Esophagus squamous epithelium (tissue), 4 donors: ENCODE measurements at regions not wholly inside any gene's neighbourhood (a gene's known extent, or its start where the extent isn't known, plus 50 kb on each side); places are given as distances from the start of the nearest gene placed in this dataset.

Experiments
- POLR2A ChIP-seq, 4 donors: fragments of 450-650 bp; IDR thresholded peaks; one replicate each; pipeline ENCODE4 v1.6.1; 2017; ENCODE audit warnings: antibody characterized with exemption in 4 of 4, mild to moderate bottlenecking in 4 of 4, moderate library complexity in 3 of 4
- TF ChIP-seq, protein P1 (sequence below), 6 experiments: fragments of 450-650 bp in 4 of 6; fragments of 200-600 bp in 2 of 6; sonication (generic) in 2 of 6; IDR thresholded peaks; one replicate each; pipeline ENCODE4 v1.5.1; 2016 to 2019; ENCODE audit warnings: antibody characterized with exemption in 6 of 6, mild to moderate bottlenecking in 4 of 6, moderate library complexity in 4 of 6

DNA sequence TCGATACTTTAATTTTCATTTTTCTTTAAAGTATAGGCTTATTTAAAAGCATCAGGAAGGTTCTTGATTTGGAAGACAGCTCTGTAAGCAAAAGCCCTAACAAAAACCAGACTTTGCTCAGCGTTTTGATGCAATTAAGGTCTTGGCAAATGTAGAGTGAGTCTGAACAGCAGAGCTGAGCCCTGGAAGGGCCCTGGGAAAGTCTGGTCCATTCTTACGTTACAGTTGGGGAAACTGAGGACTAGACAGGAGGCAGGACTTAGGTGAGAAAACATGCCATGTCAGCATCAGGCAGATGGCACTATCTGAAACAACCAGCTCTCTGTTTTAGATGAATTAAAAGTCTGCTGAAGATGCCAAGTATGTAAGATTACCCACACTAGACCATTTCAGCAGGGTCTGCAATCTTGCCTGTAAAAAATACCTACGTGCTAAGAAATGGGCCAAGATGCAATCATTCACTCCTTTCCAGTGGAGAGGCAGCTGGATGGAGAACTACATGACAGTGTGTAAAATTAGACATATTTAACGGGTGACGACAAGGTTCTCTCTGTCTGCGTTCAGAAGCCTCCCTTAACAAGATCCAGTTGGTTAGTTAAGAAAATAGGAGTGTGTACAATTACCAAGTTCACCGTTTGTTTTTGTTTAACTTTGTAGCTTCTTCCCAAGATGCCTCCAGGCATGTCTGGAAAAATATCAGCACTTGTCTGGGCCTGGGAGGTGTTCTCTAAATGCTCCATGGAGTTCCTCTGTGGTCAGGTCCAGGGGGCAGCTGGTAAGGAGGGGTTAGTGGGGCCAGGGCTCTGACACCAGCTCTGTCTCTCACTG is 502.3 kb upstream of the ZMIZ1 start:
- TF ChIP-seq, protein P1, sequence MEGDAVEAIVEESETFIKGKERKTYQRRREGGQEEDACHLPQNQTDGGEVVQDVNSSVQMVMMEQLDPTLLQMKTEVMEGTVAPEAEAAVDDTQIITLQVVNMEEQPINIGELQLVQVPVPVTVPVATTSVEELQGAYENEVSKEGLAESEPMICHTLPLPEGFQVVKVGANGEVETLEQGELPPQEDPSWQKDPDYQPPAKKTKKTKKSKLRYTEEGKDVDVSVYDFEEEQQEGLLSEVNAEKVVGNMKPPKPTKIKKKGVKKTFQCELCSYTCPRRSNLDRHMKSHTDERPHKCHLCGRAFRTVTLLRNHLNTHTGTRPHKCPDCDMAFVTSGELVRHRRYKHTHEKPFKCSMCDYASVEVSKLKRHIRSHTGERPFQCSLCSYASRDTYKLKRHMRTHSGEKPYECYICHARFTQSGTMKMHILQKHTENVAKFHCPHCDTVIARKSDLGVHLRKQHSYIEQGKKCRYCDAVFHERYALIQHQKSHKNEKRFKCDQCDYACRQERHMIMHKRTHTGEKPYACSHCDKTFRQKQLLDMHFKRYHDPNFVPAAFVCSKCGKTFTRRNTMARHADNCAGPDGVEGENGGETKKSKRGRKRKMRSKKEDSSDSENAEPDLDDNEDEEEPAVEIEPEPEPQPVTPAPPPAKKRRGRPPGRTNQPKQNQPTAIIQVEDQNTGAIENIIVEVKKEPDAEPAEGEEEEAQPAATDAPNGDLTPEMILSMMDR (IDR thresholded peaks at IDR 0.05), result no peak
- no peak for TF ChIP-seq POLR2A (IDR thresholded peaks at IDR 0.05)
